ENCODE measurements at regions not wholly inside any gene's neighbourhood (a gene's known extent, or its start where the extent isn't known, plus 50 kb on each side); places are given as distances from the start of the nearest gene placed in this dataset.

DNA sequence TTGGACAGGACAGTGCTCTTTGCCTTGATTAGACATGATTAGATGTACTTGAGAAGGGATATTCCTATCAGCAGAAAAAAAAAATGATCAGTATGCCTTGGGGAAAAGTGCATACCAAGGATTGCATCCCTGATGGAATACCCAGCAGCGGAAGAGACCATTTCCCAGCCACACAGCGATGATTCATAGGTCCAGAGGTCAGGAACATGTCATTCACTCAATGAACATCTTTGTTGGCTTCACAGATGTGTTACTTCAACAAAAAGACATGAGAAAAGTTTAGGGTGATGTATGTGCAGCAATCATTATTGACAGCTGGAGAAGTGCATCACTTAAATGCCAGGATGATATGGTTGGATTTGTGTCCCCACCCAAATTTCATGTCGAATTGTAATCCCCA, 293.5 kb downstream of the ZNF674 start (continued):
- TF ChIP-seq, protein P1, sequence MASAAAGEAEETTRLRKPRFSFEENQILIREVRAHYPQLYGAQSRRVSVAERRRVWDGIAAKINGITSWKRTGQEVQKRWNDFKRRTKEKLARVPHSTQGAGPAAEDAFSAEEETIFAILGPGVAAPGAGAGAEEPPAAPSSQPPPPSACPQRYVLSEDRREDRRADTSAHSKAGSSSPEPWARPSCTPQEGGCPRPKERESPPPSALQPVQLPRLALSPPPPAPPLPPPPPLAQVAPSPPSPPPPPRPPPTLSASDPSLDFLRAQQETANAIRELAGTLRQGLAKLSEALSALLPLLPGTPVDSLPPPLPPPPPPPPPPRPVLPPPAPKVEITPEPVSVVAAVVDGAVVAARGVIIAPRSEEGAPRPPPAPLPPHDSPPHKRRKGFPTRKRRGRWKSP (CRISPR knock-in tag; IDR thresholded peaks at IDR 0.05), result no peak
- TF ChIP-seq ZNF451 (CRISPR knock-in tag; IDR thresholded peaks at IDR 0.05) (no peak), KDM2A (CRISPR knock-in tag; IDR thresholded peaks at IDR 0.05; ENCODE audit: borderline replicate concordance, low read depth) (no peak), ZNF850 (CRISPR knock-in tag; conservative IDR thresholded peaks at IDR 0.05) (no peak), NFE2L1 (CRISPR knock-in tag; IDR thresholded peaks at IDR 0.05; ENCODE audit: borderline replicate concordance) (no peak), RXRA (CRISPR knock-in tag; IDR thresholded peaks at IDR 0.05) (no peak), MED1 (CRISPR knock-in tag; IDR thresholded peaks at IDR 0.05) (no peak), TEAD3 (CRISPR knock-in tag; optimal IDR thresholded peaks at IDR 0.05; ENCODE audit: borderline replicate concordance) (peak; percentile 93), ZNF605 (CRISPR knock-in tag; IDR thresholded peaks at IDR 0.05) (no peak), FOSL1 (CRISPR knock-in tag; IDR thresholded peaks at IDR 0.05; ENCODE audit: borderline replicate concordance) (peak; percentile 78), CREM (IDR thresholded peaks at IDR 0.05) (no peak), CREM (CRISPR knock-in tag; IDR thresholded peaks at IDR 0.05) (no peak), GLI4 (CRISPR knock-in tag; IDR thresholded peaks at IDR 0.05; ENCODE audit: borderline replicate concordance) (no peak), ZFP90 (CRISPR knock-in tag; IDR thresholded peaks at IDR 0.05; ENCODE audit: borderline replicate concordance) (no peak), ZNF773 (CRISPR knock-in tag; IDR thresholded peaks at IDR 0.05; ENCODE audit: borderline replicate concordance) (no peak), RFXANK (CRISPR knock-in tag; IDR thresholded peaks at IDR 0.05) (no peak), AHR (CRISPR knock-in tag; IDR thresholded peaks at IDR 0.05) (no peak), ASH2L (IDR thresholded peaks at IDR 0.05; ENCODE audit: insufficient read length, low read depth, low read length) (no peak), ZNF3 (CRISPR knock-in tag; IDR thresholded peaks at IDR 0.05) (peak; percentile 95), ZNF354B (CRISPR knock-in tag; IDR thresholded peaks at IDR 0.05) (no peak), ZNF136 (CRISPR knock-in tag; IDR thresholded peaks at IDR 0.05; ENCODE audit: low read depth) (no peak), XRCC5 (optimal IDR thresholded peaks at IDR 0.05; ENCODE audit: low read length) (no peak), FOXK2 (IDR thresholded peaks at IDR 0.05) (no peak), ZBTB7A (CRISPR knock-in tag; IDR thresholded peaks at IDR 0.05) (no peak), JUND (CRISPR knock-in tag; IDR thresholded peaks at IDR 0.05) (0 out of 2 replicates have a peak, but pooled peaks have one; percentile 37)
- TF ChIP-seq, protein P2, sequence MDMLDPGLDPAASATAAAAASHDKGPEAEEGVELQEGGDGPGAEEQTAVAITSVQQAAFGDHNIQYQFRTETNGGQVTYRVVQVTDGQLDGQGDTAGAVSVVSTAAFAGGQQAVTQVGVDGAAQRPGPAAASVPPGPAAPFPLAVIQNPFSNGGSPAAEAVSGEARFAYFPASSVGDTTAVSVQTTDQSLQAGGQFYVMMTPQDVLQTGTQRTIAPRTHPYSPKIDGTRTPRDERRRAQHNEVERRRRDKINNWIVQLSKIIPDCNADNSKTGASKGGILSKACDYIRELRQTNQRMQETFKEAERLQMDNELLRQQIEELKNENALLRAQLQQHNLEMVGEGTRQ (IDR thresholded peaks at IDR 0.05; ENCODE audit: low read depth, low read length), result no peak
- TF ChIP-seq, protein P2 (CRISPR knock-in tag; IDR thresholded peaks at IDR 0.05; ENCODE audit: borderline replicate concordance), result no peak
- TF ChIP-seq, protein P3, sequence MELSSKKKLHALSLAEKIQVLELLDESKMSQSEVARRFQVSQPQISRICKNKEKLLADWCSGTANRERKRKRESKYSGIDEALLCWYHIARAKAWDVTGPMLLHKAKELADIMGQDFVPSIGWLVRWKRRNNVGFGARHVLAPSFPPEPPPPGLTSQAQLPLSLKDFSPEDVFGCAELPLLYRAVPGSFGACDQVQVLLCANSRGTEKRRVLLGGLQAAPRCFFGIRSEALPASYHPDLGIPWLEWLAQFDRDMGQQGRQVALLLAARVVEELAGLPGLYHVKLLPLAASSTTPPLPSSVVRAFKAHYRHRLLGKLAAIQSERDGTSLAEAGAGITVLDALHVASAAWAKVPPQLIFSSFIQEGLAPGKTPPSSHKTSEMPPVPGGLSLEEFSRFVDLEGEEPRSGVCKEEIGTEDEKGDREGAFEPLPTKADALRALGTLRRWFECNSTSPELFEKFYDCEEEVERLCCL (CRISPR knock-in tag; IDR thresholded peaks at IDR 0.05; ENCODE audit: borderline replicate concordance), result no peak
- TF ChIP-seq, protein P4, sequence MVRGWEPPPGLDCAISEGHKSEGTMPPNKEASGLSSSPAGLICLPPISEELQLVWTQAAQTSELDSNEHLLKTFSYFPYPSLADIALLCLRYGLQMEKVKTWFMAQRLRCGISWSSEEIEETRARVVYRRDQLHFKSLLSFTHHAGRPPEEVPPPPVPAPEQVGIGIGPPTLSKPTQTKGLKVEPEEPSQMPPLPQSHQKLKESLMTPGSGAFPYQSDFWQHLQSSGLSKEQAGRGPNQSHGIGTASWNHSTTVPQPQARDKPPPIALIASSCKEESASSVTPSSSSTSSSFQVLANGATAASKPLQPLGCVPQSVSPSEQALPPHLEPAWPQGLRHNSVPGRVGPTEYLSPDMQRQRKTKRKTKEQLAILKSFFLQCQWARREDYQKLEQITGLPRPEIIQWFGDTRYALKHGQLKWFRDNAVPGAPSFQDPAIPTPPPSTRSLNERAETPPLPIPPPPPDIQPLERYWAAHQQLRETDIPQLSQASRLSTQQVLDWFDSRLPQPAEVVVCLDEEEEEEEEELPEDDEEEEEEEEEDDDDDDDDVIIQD (CRISPR knock-in tag; IDR thresholded peaks at IDR 0.05; ENCODE audit: low read depth), result peak; percentile 37; the same call in 1 of the 2 replicates
